ENCODE measurements at regions not wholly inside any gene's neighbourhood (a gene's known extent, or its start where the extent isn't known, plus 50 kb on each side); places are given as distances from the start of the nearest gene placed in this dataset.

- no peak overlapping the region for H3K9ac ChIP-seq (ENCODE audit: low read depth in 1 of 2, low read length in 2 of 2)
Observed at GRCh38 chr1:244187310-244187709, 136.2 kb downstream of the ZBTB18 start.

GRCh38 chr1:244191581-244191980 lies 140.5 kb downstream of the ZBTB18 start:
- no peak overlapping the region for H3K27ac ChIP-seq (ENCODE audit: low read depth, low read length)
- no peaks in the 10 kb centered on the region for H3K9me3 ChIP-seq (ENCODE audit: control insufficient read depth in 1 of 2, low read length in 2 of 2)
- peaks cover 0 to 4% of the 10 kb centered on the region in 2 donors for H3K27me3 ChIP-seq (ENCODE audit: control insufficient read depth in 1 of 2, insufficient read depth in 2 of 2, low read length in 2 of 2)
- no peaks in the 10 kb centered on the region for H3K4me1 ChIP-seq (ENCODE audit: control insufficient read depth in 1 of 2, insufficient read depth in 2 of 2, low read length in 2 of 2)
- no peaks in the 10 kb centered on the region for H3K36me3 ChIP-seq (ENCODE audit: control insufficient read depth in 1 of 2, insufficient read depth in 2 of 2, low read length in 2 of 2)
- H3K4me3 ChIP-seq (ENCODE audit: low read depth in 1 of 2, low read length in 2 of 2), result no peak overlapping the region
- no peak overlapping the region for H3K9ac ChIP-seq (ENCODE audit: low read depth in 1 of 2, low read length in 2 of 2)

More at GRCh38 chr1:244187310-244187709, 136.2 kb downstream of the ZBTB18 start:
- H3K4me3 ChIP-seq (ENCODE audit: low read depth in 1 of 2, low read length in 2 of 2), result no peak overlapping the region
- no peak overlapping the region for H3K27ac ChIP-seq (ENCODE audit: low read depth, low read length)
- H3K4me1 ChIP-seq (ENCODE audit: control insufficient read depth in 1 of 2, insufficient read depth in 2 of 2, low read length in 2 of 2), result no peaks in the 10 kb centered on the region
- no peaks in the 10 kb centered on the region for H3K36me3 ChIP-seq (ENCODE audit: control insufficient read depth in 1 of 2, insufficient read depth in 2 of 2, low read length in 2 of 2)
- no peaks in the 10 kb centered on the region for H3K9me3 ChIP-seq (ENCODE audit: control insufficient read depth in 1 of 2, low read length in 2 of 2)
- peaks cover 0 to 4% of the 10 kb centered on the region in 2 donors for H3K27me3 ChIP-seq (ENCODE audit: control insufficient read depth in 1 of 2, insufficient read depth in 2 of 2, low read length in 2 of 2)

- Histone ChIP-seq H3K4me3 (ENCODE audit: low read depth in 1 of 2, low read length in 2 of 2) (no peak overlapping the region), H3K4me1 (ENCODE audit: control insufficient read depth in 1 of 2, insufficient read depth in 2 of 2, low read length in 2 of 2) (no peaks in the 10 kb centered on the region), H3K9ac (ENCODE audit: low read depth in 1 of 2, low read length in 2 of 2) (no peak overlapping the region), H3K36me3 (ENCODE audit: control insufficient read depth in 1 of 2, insufficient read depth in 2 of 2, low read length in 2 of 2) (no peaks in the 10 kb centered on the region), H3K27ac (ENCODE audit: low read depth, low read length) (no peak overlapping the region), H3K9me3 (ENCODE audit: control insufficient read depth in 1 of 2, low read length in 2 of 2) (no peaks in the 10 kb centered on the region), H3K27me3 (ENCODE audit: control insufficient read depth in 1 of 2, insufficient read depth in 2 of 2, low read length in 2 of 2) (peaks cover 0 to 4% of the 10 kb centered on the region in 2 donors)
Observed at GRCh38 chr1:244192325-244192724, 141.2 kb downstream of the ZBTB18 start.

GRCh38 chr1:244196571-244197285 lies 145.6 kb downstream of the ZBTB18 start:
- no peak overlapping the region for H3K4me3 ChIP-seq (ENCODE audit: low read depth in 1 of 2, low read length in 2 of 2)
- no peaks in the 10 kb centered on the region for H3K4me1 ChIP-seq (ENCODE audit: control insufficient read depth in 1 of 2, insufficient read depth in 2 of 2, low read length in 2 of 2)
- H3K27ac ChIP-seq (ENCODE audit: low read depth, low read length), result no peak overlapping the region
- H3K9ac ChIP-seq (ENCODE audit: low read depth in 1 of 2, low read length in 2 of 2), result no peak overlapping the region
- no peaks in the 10 kb centered on the region for H3K27me3 ChIP-seq (ENCODE audit: control insufficient read depth in 1 of 2, insufficient read depth in 2 of 2, low read length in 2 of 2)
- no peaks in the 10 kb centered on the region for H3K9me3 ChIP-seq (ENCODE audit: control insufficient read depth in 1 of 2, low read length in 2 of 2)
- no peaks in the 10 kb centered on the region for H3K36me3 ChIP-seq (ENCODE audit: control insufficient read depth in 1 of 2, insufficient read depth in 2 of 2, low read length in 2 of 2)

- Histone ChIP-seq H3K9ac (ENCODE audit: low read depth in 1 of 2, low read length in 2 of 2) (no peak overlapping the region), H3K27me3 (ENCODE audit: control insufficient read depth in 1 of 2, insufficient read depth in 2 of 2, low read length in 2 of 2) (no peaks in the 10 kb centered on the region), H3K4me3 (ENCODE audit: low read depth in 1 of 2, low read length in 2 of 2) (no peak overlapping the region), H3K27ac (ENCODE audit: low read depth, low read length) (no peak overlapping the region), H3K9me3 (ENCODE audit: control insufficient read depth in 1 of 2, low read length in 2 of 2) (no peaks in the 10 kb centered on the region), H3K4me1 (ENCODE audit: control insufficient read depth in 1 of 2, insufficient read depth in 2 of 2, low read length in 2 of 2) (no peaks in the 10 kb centered on the region), H3K36me3 (ENCODE audit: control insufficient read depth in 1 of 2, insufficient read depth in 2 of 2, low read length in 2 of 2) (no peaks in the 10 kb centered on the region)
Observed at GRCh38 chr1:244197851-244198375, 146.8 kb downstream of the ZBTB18 start.

- Histone ChIP-seq H3K4me1 (ENCODE audit: control insufficient read depth in 1 of 2, insufficient read depth in 2 of 2, low read length in 2 of 2) (no peaks in the 10 kb centered on the region), H3K9me3 (ENCODE audit: control insufficient read depth in 1 of 2, low read length in 2 of 2) (no peaks in the 10 kb centered on the region), H3K27me3 (ENCODE audit: control insufficient read depth in 1 of 2, insufficient read depth in 2 of 2, low read length in 2 of 2) (no peaks in the 10 kb centered on the region), H3K4me3 (ENCODE audit: low read depth in 1 of 2, low read length in 2 of 2) (no peak overlapping the region), H3K27ac (ENCODE audit: low read depth, low read length) (no peak overlapping the region), H3K9ac (ENCODE audit: low read depth in 1 of 2, low read length in 2 of 2) (no peak overlapping the region), H3K36me3 (ENCODE audit: control insufficient read depth in 1 of 2, insufficient read depth in 2 of 2, low read length in 2 of 2) (no peaks in the 10 kb centered on the region)
Observed at GRCh38 chr1:244199902-244200301, 148.8 kb downstream of the ZBTB18 start.

GRCh38 chr1:244200596-244200995 lies 149.5 kb downstream of the ZBTB18 start:
- H3K36me3 ChIP-seq (ENCODE audit: control insufficient read depth in 1 of 2, insufficient read depth in 2 of 2, low read length in 2 of 2), result no peaks in the 10 kb centered on the region
- H3K27ac ChIP-seq (ENCODE audit: low read depth, low read length), result no peak overlapping the region
- H3K4me3 ChIP-seq (ENCODE audit: low read depth in 1 of 2, low read length in 2 of 2), result no peak overlapping the region
- no peak overlapping the region for H3K9ac ChIP-seq (ENCODE audit: low read depth in 1 of 2, low read length in 2 of 2)
- no peaks in the 10 kb centered on the region for H3K9me3 ChIP-seq (ENCODE audit: control insufficient read depth in 1 of 2, low read length in 2 of 2)
- H3K27me3 ChIP-seq (ENCODE audit: control insufficient read depth in 1 of 2, insufficient read depth in 2 of 2, low read length in 2 of 2), result no peaks in the 10 kb centered on the region
- no peaks in the 10 kb centered on the region for H3K4me1 ChIP-seq (ENCODE audit: control insufficient read depth in 1 of 2, insufficient read depth in 2 of 2, low read length in 2 of 2)

GRCh38 chr1:244201750-244202149 lies 150.7 kb downstream of the ZBTB18 start:
- Histone ChIP-seq H3K27ac (ENCODE audit: low read depth, low read length) (no peak overlapping the region), H3K4me1 (ENCODE audit: control insufficient read depth in 1 of 2, insufficient read depth in 2 of 2, low read length in 2 of 2) (no peaks in the 10 kb centered on the region), H3K27me3 (ENCODE audit: control insufficient read depth in 1 of 2, insufficient read depth in 2 of 2, low read length in 2 of 2) (no peaks in the 10 kb centered on the region), H3K9me3 (ENCODE audit: control insufficient read depth in 1 of 2, low read length in 2 of 2) (no peaks in the 10 kb centered on the region), H3K36me3 (ENCODE audit: control insufficient read depth in 1 of 2, insufficient read depth in 2 of 2, low read length in 2 of 2) (no peaks in the 10 kb centered on the region), H3K4me3 (ENCODE audit: low read depth in 1 of 2, low read length in 2 of 2) (no peak overlapping the region), H3K9ac (ENCODE audit: low read depth in 1 of 2, low read length in 2 of 2) (no peak overlapping the region)

GRCh38 chr1:244204004-244204403 lies 152.9 kb downstream of the ZBTB18 start:
- no peaks in the 10 kb centered on the region for H3K27me3 ChIP-seq (ENCODE audit: control insufficient read depth in 1 of 2, insufficient read depth in 2 of 2, low read length in 2 of 2)
- H3K4me1 ChIP-seq (ENCODE audit: control insufficient read depth in 1 of 2, insufficient read depth in 2 of 2, low read length in 2 of 2), result no peaks in the 10 kb centered on the region
- no peak overlapping the region for H3K9ac ChIP-seq (ENCODE audit: low read depth in 1 of 2, low read length in 2 of 2)
- no peaks in the 10 kb centered on the region for H3K36me3 ChIP-seq (ENCODE audit: control insufficient read depth in 1 of 2, insufficient read depth in 2 of 2, low read length in 2 of 2)
- H3K4me3 ChIP-seq (ENCODE audit: low read depth in 1 of 2, low read length in 2 of 2), result no peak overlapping the region
- H3K27ac ChIP-seq (ENCODE audit: low read depth, low read length), result no peak overlapping the region
- H3K9me3 ChIP-seq (ENCODE audit: control insufficient read depth in 1 of 2, low read length in 2 of 2), result no peaks in the 10 kb centered on the region

GRCh38 chr1:244205171-244205570 lies 154.1 kb downstream of the ZBTB18 start:
- H3K27ac ChIP-seq (ENCODE audit: low read depth, low read length), result no peak overlapping the region
- H3K36me3 ChIP-seq (ENCODE audit: control insufficient read depth in 1 of 2, insufficient read depth in 2 of 2, low read length in 2 of 2), result no peaks in the 10 kb centered on the region

More at GRCh38 chr1:244205171-244205570, 154.1 kb downstream of the ZBTB18 start:
- H3K27me3 ChIP-seq (ENCODE audit: control insufficient read depth in 1 of 2, insufficient read depth in 2 of 2, low read length in 2 of 2), result no peaks in the 10 kb centered on the region
- H3K9me3 ChIP-seq (ENCODE audit: control insufficient read depth in 1 of 2, low read length in 2 of 2), result no peaks in the 10 kb centered on the region
- no peaks in the 10 kb centered on the region for H3K4me1 ChIP-seq (ENCODE audit: control insufficient read depth in 1 of 2, insufficient read depth in 2 of 2, low read length in 2 of 2)
- no peak overlapping the region for H3K4me3 ChIP-seq (ENCODE audit: low read depth in 1 of 2, low read length in 2 of 2)
- no peak overlapping the region for H3K9ac ChIP-seq (ENCODE audit: low read depth in 1 of 2, low read length in 2 of 2)
